ENCODE measurements at regions not wholly inside any gene's neighbourhood (a gene's known extent, or its start where the extent isn't known, plus 50 kb on each side); places are given as distances from the start of the nearest gene placed in this dataset.

GRCh38 chr9:126049088-126049487 is 277.5 kb upstream of the MVB12B start:
- TF ChIP-seq RAD21 (conservative IDR thresholded peaks at IDR 0.05) (no peak), SMC3 (conservative IDR thresholded peaks at IDR 0.05; ENCODE audit: poor library complexity) (no peak), POLR2AphosphoS5 (IDR thresholded peaks at IDR 0.05) (no peak), EP300 (conservative IDR thresholded peaks at IDR 0.05; ENCODE audit: poor library complexity, severe bottlenecking) (no peak), REST (IDR thresholded peaks at IDR 0.05; ENCODE audit: borderline replicate concordance) (no peak), TAF1 (IDR thresholded peaks at IDR 0.05; ENCODE audit: low read depth) (no peak), MXI1 (conservative IDR thresholded peaks at IDR 0.05; ENCODE audit: poor library complexity, severe bottlenecking) (no peak), EZH2 (IDR thresholded peaks at IDR 0.05; ENCODE audit: borderline replicate concordance, insufficient read depth, low read length, poor library complexity, severe bottlenecking) (no peak), CTCF (IDR thresholded peaks at IDR 0.05; ENCODE audit: poor library complexity, severe bottlenecking) (no peak)
- no peaks in the 10 kb centered on the region for H3K9me3 ChIP-seq (ENCODE audit: low read length)
- H3K4me3 ChIP-seq (ENCODE audit: low read length), result no peak overlapping the region
- no peak overlapping the region for H3K4me2 ChIP-seq (ENCODE audit: low read length)
- H3F3A ChIP-seq (ENCODE audit: insufficient read depth, low read length, poor library complexity, severe bottlenecking), result no peaks in the 10 kb centered on the region
- no peak overlapping the region for H3K9ac ChIP-seq (ENCODE audit: low read length)
- no peaks in the 10 kb centered on the region for H3K36me3 ChIP-seq (ENCODE audit: insufficient read depth, low read length)
- no peaks in the 10 kb centered on the region for H3K9me2 ChIP-seq (ENCODE audit: insufficient read depth, low read length)
- H3K79me2 ChIP-seq (replicated peaks; ENCODE audit: insufficient read depth, low read length), result no peaks in the 10 kb centered on the region
- no peak overlapping the region for H2AFZ ChIP-seq (ENCODE audit: low read depth, low read length)
- H3K27ac ChIP-seq (ENCODE audit: low read length), result no peak overlapping the region
- H4K20me1 ChIP-seq (ENCODE audit: insufficient read depth), result no peaks in the 10 kb centered on the region
- no peaks in the 10 kb centered on the region for H3K27me3 ChIP-seq (ENCODE audit: insufficient read depth, low read depth, low read length)

GRCh38 chr9:126049896-126050604 is 276.6 kb upstream of the MVB12B start:
- H3F3A ChIP-seq (ENCODE audit: insufficient read depth, low read length, poor library complexity, severe bottlenecking), result no peaks in the 10 kb centered on the region
- H2AFZ ChIP-seq (ENCODE audit: low read depth, low read length), result no peak overlapping the region
- no peaks in the 10 kb centered on the region for H3K9me3 ChIP-seq (ENCODE audit: low read length)
- no peak overlapping the region for H3K9ac ChIP-seq (ENCODE audit: low read length)
- H3K9me2 ChIP-seq (ENCODE audit: insufficient read depth, low read length), result no peaks in the 10 kb centered on the region
- H3K4me2 ChIP-seq (ENCODE audit: low read length), result no peak overlapping the region
- no peak overlapping the region for H3K4me3 ChIP-seq (ENCODE audit: low read length)
- H4K20me1 ChIP-seq (ENCODE audit: insufficient read depth), result no peaks in the 10 kb centered on the region
- H3K36me3 ChIP-seq (ENCODE audit: insufficient read depth, low read length), result no peaks in the 10 kb centered on the region
- H3K27ac ChIP-seq (ENCODE audit: low read length), result no peak overlapping the region
- H3K27me3 ChIP-seq (ENCODE audit: insufficient read depth, low read depth, low read length), result no peaks in the 10 kb centered on the region
- H3K79me2 ChIP-seq (replicated peaks; ENCODE audit: insufficient read depth, low read length), result no peaks in the 10 kb centered on the region
- no peak for TF ChIP-seq RAD21 (conservative IDR thresholded peaks at IDR 0.05)
- no peak for TF ChIP-seq CTCF (IDR thresholded peaks at IDR 0.05; ENCODE audit: poor library complexity, severe bottlenecking)
- TF ChIP-seq EZH2 (IDR thresholded peaks at IDR 0.05; ENCODE audit: borderline replicate concordance, insufficient read depth, low read length, poor library complexity, severe bottlenecking), result no peak
- no peak for TF ChIP-seq SMC3 (conservative IDR thresholded peaks at IDR 0.05; ENCODE audit: poor library complexity)
- TF ChIP-seq REST (IDR thresholded peaks at IDR 0.05; ENCODE audit: borderline replicate concordance), result no peak
- no peak for TF ChIP-seq POLR2AphosphoS5 (IDR thresholded peaks at IDR 0.05)
- no peak for TF ChIP-seq EP300 (conservative IDR thresholded peaks at IDR 0.05; ENCODE audit: poor library complexity, severe bottlenecking)
